ENCODE measurements at regions not wholly inside any gene's neighbourhood (a gene's known extent, or its start where the extent isn't known, plus 50 kb on each side); places are given as distances from the start of the nearest gene placed in this dataset.

DNA sequence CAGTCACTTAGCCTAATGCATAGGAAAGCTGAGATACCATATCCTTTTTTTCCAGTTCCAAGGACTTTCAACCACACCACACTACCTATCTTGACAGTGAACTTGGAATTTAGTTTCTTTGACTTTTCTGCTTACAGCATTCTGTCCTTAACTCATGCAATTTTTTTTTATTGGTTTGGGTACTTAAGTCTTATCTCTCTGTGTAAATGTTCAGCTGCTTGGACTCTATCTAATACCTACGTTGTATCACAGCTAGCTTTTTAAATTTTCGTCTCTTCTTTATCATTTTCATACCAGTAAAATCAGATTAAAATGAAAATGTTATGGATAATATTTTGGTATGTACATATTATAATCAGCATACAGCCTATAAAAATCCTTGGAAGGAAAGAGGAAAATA, 106.9 kb upstream of the ADGRF1 start (continued):
- TF ChIP-seq RNF2 (IDR thresholded peaks at IDR 0.05; ENCODE audit: borderline replicate concordance, low read depth, low read length, missing control alignments, poor library complexity, severe bottlenecking) = no peak
- TF ChIP-seq CTBP2 (IDR thresholded peaks at IDR 0.05; ENCODE audit: borderline replicate concordance, insufficient read depth, insufficient read length, low read length) = no peak
- no peak for TF ChIP-seq EGR1 (IDR thresholded peaks at IDR 0.05; ENCODE audit: borderline replicate concordance, low read depth, low read length)
- TF ChIP-seq SAP30 (IDR thresholded peaks at IDR 0.05; ENCODE audit: insufficient read depth, insufficient replicate concordance, low read length) = no peak
- TF ChIP-seq SIN3A (conservative IDR thresholded peaks at IDR 0.05 in 1 of 2, IDR thresholded peaks at IDR 0.05 in 1 of 2; ENCODE audit: low read depth in 1 of 2, low read length in 2 of 2) = no peak
